Mucosa of rectum (tissue), 2 donors: ENCODE measurements at regions not wholly inside any gene's neighbourhood (a gene's known extent, or its start where the extent isn't known, plus 50 kb on each side); places are given as distances from the start of the nearest gene placed in this dataset.

Source experiments
- H3K27ac ChIP-seq, 2 donors: one replicate each; pipeline ENCODE4 v1.7.0; 2013; ENCODE audit warnings: inconsistent platforms in 2 of 2, low read depth in 2 of 2, low read length in 2 of 2
- H3K27me3 ChIP-seq, 2 donors: one replicate each; pipeline ENCODE4 v1.7.0; 2013; ENCODE audit warnings: low read length in 2 of 2; ENCODE audit not compliant: control insufficient read depth in 2 of 2, insufficient read depth in 2 of 2
- H3K36me3 ChIP-seq, 2 donors: one replicate each; pipeline ENCODE4 v1.7.0; 2013; ENCODE audit warnings: low read length in 2 of 2; ENCODE audit not compliant: control insufficient read depth in 2 of 2, insufficient read depth in 2 of 2
- H3K4me1 ChIP-seq, 2 donors: one replicate each; pipeline ENCODE4 v1.7.0; 2013; ENCODE audit warnings: low read length in 2 of 2, mild to moderate bottlenecking in 1 of 2; ENCODE audit not compliant: control insufficient read depth in 2 of 2, insufficient read depth in 2 of 2
- H3K4me3 ChIP-seq, 2 donors: one replicate each; pipeline ENCODE4 v1.7.0; 2013; ENCODE audit warnings: low read length in 2 of 2
- H3K9ac ChIP-seq, 2 donors: one replicate each; pipeline ENCODE4 v1.7.0; 2013; ENCODE audit warnings: low read length in 2 of 2, low read depth in 1 of 2, mild to moderate bottlenecking in 1 of 2
- H3K9me3 ChIP-seq, 2 donors: one replicate each; pipeline ENCODE4 v1.7.0; 2013; ENCODE audit warnings: low read length in 2 of 2; ENCODE audit not compliant: control insufficient read depth in 2 of 2
- donor health status: healthy.
- donor health status: Normal muscosa, but diverticular disease.

- Histone ChIP-seq H3K27ac (no peak overlapping the region), H3K27me3 (no peaks in the 10 kb centered on the region), H3K4me3 (no peak overlapping the region), H3K4me1 (no peaks in the 10 kb centered on the region), H3K36me3 (no peaks in the 10 kb centered on the region), H3K9ac (no peak overlapping the region), H3K9me3 (no peaks in the 10 kb centered on the region)
These were observed 126.3 kb upstream of the TMEM108 start for GRCh38 chr3:132911741-132912415.

- Histone ChIP-seq H3K4me1 (no peaks in the 10 kb centered on the region), H3K9ac (no peak overlapping the region), H3K4me3 (no peak overlapping the region), H3K27me3 (no peaks in the 10 kb centered on the region), H3K27ac (no peak overlapping the region), H3K36me3 (no peaks in the 10 kb centered on the region), H3K9me3 (no peaks in the 10 kb centered on the region)
These were observed 130.9 kb upstream of the TMEM108 start for GRCh38 chr3:132907293-132907692.

- no peaks in the 10 kb centered on the region for H3K36me3 ChIP-seq
- no peak overlapping the region for H3K4me3 ChIP-seq
- H3K9me3 ChIP-seq: no peaks in the 10 kb centered on the region
- H3K27me3 ChIP-seq: no peaks in the 10 kb centered on the region
- H3K9ac ChIP-seq: no peak overlapping the region
- H3K27ac ChIP-seq: no peak overlapping the region
- no peaks in the 10 kb centered on the region for H3K4me1 ChIP-seq
These were observed 137.7 kb upstream of the TMEM108 start for GRCh38 chr3:132900481-132900880.

GRCh38 chr3:132898141-132898540 is 140.1 kb upstream of the TMEM108 start:
- Histone ChIP-seq H3K27me3 (no peaks in the 10 kb centered on the region), H3K4me3 (no peak overlapping the region), H3K27ac (no peak overlapping the region), H3K4me1 (no peaks in the 10 kb centered on the region), H3K9ac (no peak overlapping the region), H3K36me3 (no peaks in the 10 kb centered on the region), H3K9me3 (no peaks in the 10 kb centered on the region)

GRCh38 chr3:132892956-132893355 is 145.2 kb upstream of the TMEM108 start:
- Histone ChIP-seq H3K9ac (no peak overlapping the region), H3K4me1 (no peaks in the 10 kb centered on the region)

GRCh38 chr3:132881756-132882409 is 156.3 kb upstream of the TMEM108 start:
- Histone ChIP-seq H3K27me3 (no peaks in the 10 kb centered on the region), H3K9me3 (no peaks in the 10 kb centered on the region), H3K27ac (no peak overlapping the region), H3K36me3 (no peaks in the 10 kb centered on the region), H3K9ac (no peak overlapping the region), H3K4me3 (no peak overlapping the region), H3K4me1 (no peaks in the 10 kb centered on the region)

More at GRCh38 chr3:132892956-132893355, 145.2 kb upstream of the TMEM108 start:
- no peaks in the 10 kb centered on the region for H3K36me3 ChIP-seq
- H3K9me3 ChIP-seq: no peaks in the 10 kb centered on the region
- no peak overlapping the region for H3K4me3 ChIP-seq
- H3K27me3 ChIP-seq: no peaks in the 10 kb centered on the region
- H3K27ac ChIP-seq: no peak overlapping the region

GRCh38 chr3:132880986-132881385 is 157.2 kb upstream of the TMEM108 start:
- no peak overlapping the region for H3K27ac ChIP-seq
- no peaks in the 10 kb centered on the region for H3K4me1 ChIP-seq
- H3K27me3 ChIP-seq: no peaks in the 10 kb centered on the region
- H3K36me3 ChIP-seq: no peaks in the 10 kb centered on the region
- H3K4me3 ChIP-seq: no peak overlapping the region
- H3K9ac ChIP-seq: no peak overlapping the region
- no peaks in the 10 kb centered on the region for H3K9me3 ChIP-seq

GRCh38 chr3:132879656-132880055 is 157.4 kb upstream of the NPHP3 start:
- Histone ChIP-seq H3K9ac (no peak overlapping the region), H3K9me3 (no peaks in the 10 kb centered on the region), H3K27me3 (no peaks in the 10 kb centered on the region), H3K36me3 (no peaks in the 10 kb centered on the region), H3K4me1 (no peaks in the 10 kb centered on the region), H3K4me3 (no peak overlapping the region), H3K27ac (no peak overlapping the region)

- no peak overlapping the region for H3K4me3 ChIP-seq
These were observed 152.5 kb upstream of the NPHP3 start for GRCh38 chr3:132874701-132875100.

GRCh38 chr3:132872711-132873110 is 150.5 kb upstream of the NPHP3 start:
- Histone ChIP-seq H3K4me3 (no peak overlapping the region), H3K9ac (no peak overlapping the region), H3K27ac (no peak overlapping the region), H3K9me3 (no peaks in the 10 kb centered on the region), H3K36me3 (no peaks in the 10 kb centered on the region), H3K27me3 (no peaks in the 10 kb centered on the region), H3K4me1 (no peaks in the 10 kb centered on the region)

More at GRCh38 chr3:132874701-132875100, 152.5 kb upstream of the NPHP3 start:
- H3K36me3 ChIP-seq: no peaks in the 10 kb centered on the region
- no peak overlapping the region for H3K9ac ChIP-seq
- H3K27ac ChIP-seq: no peak overlapping the region
- H3K9me3 ChIP-seq: no peaks in the 10 kb centered on the region
- no peaks in the 10 kb centered on the region for H3K4me1 ChIP-seq
- H3K27me3 ChIP-seq: no peaks in the 10 kb centered on the region
